ENCODE measurements at regions not wholly inside any gene's neighbourhood (a gene's known extent, or its start where the extent isn't known, plus 50 kb on each side); places are given as distances from the start of the nearest gene placed in this dataset.

GRCh38 chr12:63382930-63383329 is 231.9 kb upstream of the AVPR1A start:
- Mint-ChIP-seq H3K27ac (no peak overlapping the region), H3K4me3 (no peak overlapping the region), H3K9me3 (peaks cover 0 to 7% (median 5%) of the 10 kb centered on the region in 7 donors), H3K27me3 (ENCODE audit: low read depth in 3 of 3) (peaks cover 0 to 4% (median 0%) of the 10 kb centered on the region in 3 donors), H3K4me1 (no peaks in the 10 kb centered on the region), H3K36me3 (no peaks in the 10 kb centered on the region)
- no peaks in the 10 kb centered on the region for H3K4me1 ChIP-seq (ENCODE audit: control insufficient read depth in 1 of 2, insufficient read depth in 2 of 2, low read length in 2 of 2)
- H2AFZ ChIP-seq (ENCODE audit: insufficient read depth, low read depth, low read length, poor library complexity, severe bottlenecking): no peak overlapping the region
- H3K4me3 ChIP-seq (replicated peaks in 1 of 3; ENCODE audit: low read depth in 2 of 3, low read length in 3 of 3): no peak overlapping the region
- H3K27ac ChIP-seq (ENCODE audit: low read depth in 1 of 2, low read length in 2 of 2): no peak overlapping the region
- DNase-seq: no peak
- intact Hi-C loops (cut with micrococcal nuclease): no loop called here
- H3K9me3 ChIP-seq (replicated peaks in 1 of 2; ENCODE audit: control insufficient read depth in 1 of 2, insufficient read depth in 1 of 2, low read length in 2 of 2): peaks cover 0 to 5% of the 10 kb centered on the region in 2 donors
- H4K20me1 ChIP-seq (ENCODE audit: insufficient read depth, low read length): no peaks in the 10 kb centered on the region
- TF ChIP-seq, protein P1, sequence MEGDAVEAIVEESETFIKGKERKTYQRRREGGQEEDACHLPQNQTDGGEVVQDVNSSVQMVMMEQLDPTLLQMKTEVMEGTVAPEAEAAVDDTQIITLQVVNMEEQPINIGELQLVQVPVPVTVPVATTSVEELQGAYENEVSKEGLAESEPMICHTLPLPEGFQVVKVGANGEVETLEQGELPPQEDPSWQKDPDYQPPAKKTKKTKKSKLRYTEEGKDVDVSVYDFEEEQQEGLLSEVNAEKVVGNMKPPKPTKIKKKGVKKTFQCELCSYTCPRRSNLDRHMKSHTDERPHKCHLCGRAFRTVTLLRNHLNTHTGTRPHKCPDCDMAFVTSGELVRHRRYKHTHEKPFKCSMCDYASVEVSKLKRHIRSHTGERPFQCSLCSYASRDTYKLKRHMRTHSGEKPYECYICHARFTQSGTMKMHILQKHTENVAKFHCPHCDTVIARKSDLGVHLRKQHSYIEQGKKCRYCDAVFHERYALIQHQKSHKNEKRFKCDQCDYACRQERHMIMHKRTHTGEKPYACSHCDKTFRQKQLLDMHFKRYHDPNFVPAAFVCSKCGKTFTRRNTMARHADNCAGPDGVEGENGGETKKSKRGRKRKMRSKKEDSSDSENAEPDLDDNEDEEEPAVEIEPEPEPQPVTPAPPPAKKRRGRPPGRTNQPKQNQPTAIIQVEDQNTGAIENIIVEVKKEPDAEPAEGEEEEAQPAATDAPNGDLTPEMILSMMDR (IDR thresholded peaks at IDR 0.05): no peak
- H3K9ac ChIP-seq (ENCODE audit: insufficient read depth, low read length, poor library complexity, severe bottlenecking): no peak overlapping the region
- no peaks in the 10 kb centered on the region for H3K79me2 ChIP-seq (ENCODE audit: insufficient read depth, low read length)
- no peaks in the 10 kb centered on the region for H3K36me3 ChIP-seq (replicated peaks in 1 of 2; ENCODE audit: control insufficient read depth in 1 of 2, insufficient read depth in 2 of 2, low read length in 2 of 2)
- H3K27me3 ChIP-seq (ENCODE audit: control insufficient read depth in 2 of 2, insufficient read depth in 2 of 2, low read length in 2 of 2): no peaks in the 10 kb centered on the region
- no peak overlapping the region for H3K4me2 ChIP-seq (replicated peaks; ENCODE audit: extremely low read depth, low read length, poor library complexity, severe bottlenecking)

DNA sequence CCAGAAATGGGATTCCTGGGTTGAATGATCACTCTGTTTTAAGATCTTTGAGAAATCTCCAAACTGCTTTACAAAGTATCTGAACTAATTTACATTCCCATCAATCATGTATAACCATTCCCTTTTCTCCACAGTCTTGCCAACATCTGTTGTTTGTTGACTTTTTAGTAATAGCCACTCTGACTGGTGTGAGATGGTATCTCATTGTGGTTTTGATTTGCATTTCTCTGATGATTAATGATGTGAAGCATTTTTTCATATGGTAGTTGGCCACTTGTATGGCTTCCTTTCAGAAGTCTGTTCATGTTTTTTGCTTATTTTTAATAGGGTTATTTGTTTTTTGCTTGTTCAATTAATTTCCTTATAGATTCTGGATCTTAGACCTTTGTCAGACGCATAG is 211.8 kb upstream of the AVPR1A start:
- H3K9me3 Mint-ChIP-seq: peaks cover 0 to 13% (median 3%) of the 10 kb centered on the region in 7 donors
- H3K36me3 ChIP-seq (replicated peaks in 1 of 2; ENCODE audit: control insufficient read depth in 1 of 2, insufficient read depth in 2 of 2, low read length in 2 of 2): no peaks in the 10 kb centered on the region
- no peaks in the 10 kb centered on the region for H3K9me3 ChIP-seq (replicated peaks in 1 of 2; ENCODE audit: control insufficient read depth in 1 of 2, insufficient read depth in 1 of 2, low read length in 2 of 2)
- H2AFZ ChIP-seq (ENCODE audit: insufficient read depth, low read depth, low read length, poor library complexity, severe bottlenecking): no peak overlapping the region
- no peaks in the 10 kb centered on the region for H3K79me2 ChIP-seq (ENCODE audit: insufficient read depth, low read length)
- no peak overlapping the region for H3K27ac ChIP-seq (ENCODE audit: low read depth in 1 of 2, low read length in 2 of 2)
- no peak overlapping the region for H3K9ac ChIP-seq (ENCODE audit: insufficient read depth, low read length, poor library complexity, severe bottlenecking)
- H3K27ac Mint-ChIP-seq: no peak overlapping the region
- no peaks in the 10 kb centered on the region for H3K27me3 ChIP-seq (ENCODE audit: control insufficient read depth in 2 of 2, insufficient read depth in 2 of 2, low read length in 2 of 2)
- H3K4me1 ChIP-seq (ENCODE audit: control insufficient read depth in 1 of 2, insufficient read depth in 2 of 2, low read length in 2 of 2): no peaks in the 10 kb centered on the region
- H3K4me1 Mint-ChIP-seq: no peaks in the 10 kb centered on the region
- no peak for DNase-seq
- TF ChIP-seq, protein P1 (IDR thresholded peaks at IDR 0.05): no peak
- no peak overlapping the region for H3K4me3 Mint-ChIP-seq
- 100% methylated on average over 1 of the region's 1 CpG for WGBS (ENCODE audit: insufficient coverage)
- H4K20me1 ChIP-seq (ENCODE audit: insufficient read depth, low read length): no peaks in the 10 kb centered on the region
- intact Hi-C loops (cut with micrococcal nuclease): no loop called here
- no peak overlapping the region for H3K4me3 ChIP-seq (replicated peaks in 1 of 3; ENCODE audit: low read depth in 2 of 3, low read length in 3 of 3)
- H3K36me3 Mint-ChIP-seq: no peaks in the 10 kb centered on the region
- H3K4me2 ChIP-seq (replicated peaks; ENCODE audit: extremely low read depth, low read length, poor library complexity, severe bottlenecking): no peak overlapping the region
- H3K27me3 Mint-ChIP-seq (ENCODE audit: low read depth in 3 of 3): no peaks in the 10 kb centered on the region
